ENCODE measurements at regions not wholly inside any gene's neighbourhood (a gene's known extent, or its start where the extent isn't known, plus 50 kb on each side); places are given as distances from the start of the nearest gene placed in this dataset.
"Not testable (repeated sequence)": the region's sequence is repeated elsewhere in the genome, so short reads cannot be mapped to it uniquely, and the experiment has no call there.

DNA sequence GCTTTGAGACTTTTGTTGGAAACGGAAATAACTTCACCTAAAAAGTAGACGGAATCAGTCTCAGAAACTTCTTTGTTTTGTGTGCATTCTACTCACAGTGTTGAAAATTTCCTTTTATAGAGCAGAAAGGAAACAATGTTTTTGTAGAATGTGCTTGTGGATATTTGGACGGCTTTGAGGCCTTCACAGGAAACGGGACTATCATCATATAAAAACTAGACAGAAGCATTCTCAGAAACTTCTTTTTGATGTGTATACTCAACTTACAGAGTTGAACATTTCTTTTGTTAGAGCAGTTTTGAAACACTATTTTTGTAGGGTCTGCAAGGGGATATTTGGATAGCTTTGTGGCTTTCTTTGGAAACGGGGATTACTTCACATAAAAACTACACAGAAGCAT, 627.5 kb upstream of the ZNF337 start:
- no peaks in the 10 kb centered on the region for H3K4me1 ChIP-seq (ENCODE audit: insufficient read depth, low read length, poor library complexity, severe bottlenecking)
- ChIA-PET CTCF (ENCODE audit: unreplicated experiment) (no interaction called here), POLR2A (no interaction called here)
- no peak for TF ChIP-seq EZH2phosphoT487 (IDR thresholded peaks at IDR 0.05; ENCODE audit: borderline replicate concordance, low read depth, low read length)
- H3K79me2 ChIP-seq (ENCODE audit: insufficient read depth, low read depth, low read length) = no peaks in the 10 kb centered on the region
- no peak overlapping the region for H2AFZ ChIP-seq (ENCODE audit: low read length)
- H3K9me2 ChIP-seq (ENCODE audit: insufficient read depth, low read length) = no peaks in the 10 kb centered on the region
- no peaks in the 10 kb centered on the region for H4K20me1 ChIP-seq (ENCODE audit: insufficient read depth, low read length)
- intact Hi-C loops (cut with micrococcal nuclease; ENCODE audit: unreplicated experiment) = no loop called here
- H3K4me2 ChIP-seq (ENCODE audit: low read length) = no peak overlapping the region
- DNase-seq (ENCODE audit: low spot score) = no peak
- BruUV-seq (replicated peaks) = no TSS peak
- H3K27ac ChIP-seq (ENCODE audit: low read depth, low read length, poor library complexity, severe bottlenecking) = no peak overlapping the region
- no peak overlapping the region for H3K4me3 ChIP-seq (ENCODE audit: low read depth, low read length, poor library complexity, severe bottlenecking)
- no peaks in the 10 kb centered on the region for H3K36me3 ChIP-seq (ENCODE audit: insufficient read depth, low read length)
- H3K9me3 ChIP-seq (ENCODE audit: low read length) = no peaks in the 10 kb centered on the region

GRCh38 chr20:26315054-26315453, 618.4 kb upstream of the ZNF337 start:
- CTCF ChIA-PET (ENCODE audit: unreplicated experiment) = no interaction called here
- no TSS peak for BruUV-seq (replicated peaks)
- Histone ChIP-seq H3K9me3 (ENCODE audit: low read length) (no peaks in the 10 kb centered on the region), H3K4me3 (ENCODE audit: low read depth, low read length, poor library complexity, severe bottlenecking) (no peak overlapping the region), H3K27ac (ENCODE audit: low read depth, low read length, poor library complexity, severe bottlenecking) (no peak overlapping the region), H3K4me2 (ENCODE audit: low read length) (no peak overlapping the region), H3K4me1 (ENCODE audit: insufficient read depth, low read length, poor library complexity, severe bottlenecking) (no peaks in the 10 kb centered on the region), H2AFZ (ENCODE audit: low read length) (no peak overlapping the region), H3K79me2 (ENCODE audit: insufficient read depth, low read depth, low read length) (no peaks in the 10 kb centered on the region), H3K9me2 (ENCODE audit: insufficient read depth, low read length) (no peaks in the 10 kb centered on the region), H4K20me1 (ENCODE audit: insufficient read depth, low read length) (no peaks in the 10 kb centered on the region), H3K36me3 (ENCODE audit: insufficient read depth, low read length) (no peaks in the 10 kb centered on the region)
- TF ChIP-seq EZH2phosphoT487 (IDR thresholded peaks at IDR 0.05; ENCODE audit: borderline replicate concordance, low read depth, low read length) = no peak
- TF ChIP-seq, protein P1, sequence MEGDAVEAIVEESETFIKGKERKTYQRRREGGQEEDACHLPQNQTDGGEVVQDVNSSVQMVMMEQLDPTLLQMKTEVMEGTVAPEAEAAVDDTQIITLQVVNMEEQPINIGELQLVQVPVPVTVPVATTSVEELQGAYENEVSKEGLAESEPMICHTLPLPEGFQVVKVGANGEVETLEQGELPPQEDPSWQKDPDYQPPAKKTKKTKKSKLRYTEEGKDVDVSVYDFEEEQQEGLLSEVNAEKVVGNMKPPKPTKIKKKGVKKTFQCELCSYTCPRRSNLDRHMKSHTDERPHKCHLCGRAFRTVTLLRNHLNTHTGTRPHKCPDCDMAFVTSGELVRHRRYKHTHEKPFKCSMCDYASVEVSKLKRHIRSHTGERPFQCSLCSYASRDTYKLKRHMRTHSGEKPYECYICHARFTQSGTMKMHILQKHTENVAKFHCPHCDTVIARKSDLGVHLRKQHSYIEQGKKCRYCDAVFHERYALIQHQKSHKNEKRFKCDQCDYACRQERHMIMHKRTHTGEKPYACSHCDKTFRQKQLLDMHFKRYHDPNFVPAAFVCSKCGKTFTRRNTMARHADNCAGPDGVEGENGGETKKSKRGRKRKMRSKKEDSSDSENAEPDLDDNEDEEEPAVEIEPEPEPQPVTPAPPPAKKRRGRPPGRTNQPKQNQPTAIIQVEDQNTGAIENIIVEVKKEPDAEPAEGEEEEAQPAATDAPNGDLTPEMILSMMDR (conservative IDR thresholded peaks at IDR 0.05; ENCODE audit: low read length) = no peak
- no peak for DNase-seq (ENCODE audit: low spot score)
- POLR2A ChIA-PET = no interaction called here
- intact Hi-C loops (cut with micrococcal nuclease; ENCODE audit: unreplicated experiment) = no loop called here

DNA sequence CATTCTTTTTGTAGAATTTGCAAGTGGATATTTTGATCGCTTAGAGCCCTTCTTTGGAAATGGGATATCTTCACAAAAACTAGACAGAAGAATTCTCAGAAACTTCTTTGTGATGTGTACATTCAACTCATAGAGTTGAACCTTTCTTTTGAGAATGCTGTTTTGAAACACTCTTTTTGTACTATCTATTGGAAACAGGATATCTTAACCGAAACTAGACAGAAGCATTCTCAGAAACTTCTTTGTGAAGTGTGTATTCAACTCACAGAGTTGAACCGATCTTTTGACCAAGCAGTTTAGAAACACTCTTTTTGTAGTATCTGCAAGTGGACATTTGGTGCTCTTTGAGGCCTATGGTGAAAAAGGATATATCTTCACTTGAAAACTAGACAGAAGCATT, 613.1 kb upstream of the ZNF337 start:
- H4K20me1 ChIP-seq (ENCODE audit: insufficient read depth, low read length); intact Hi-C loops (cut with micrococcal nuclease; ENCODE audit: unreplicated experiment); H3K9me2 ChIP-seq (ENCODE audit: insufficient read depth, low read length); H3K27ac ChIP-seq (ENCODE audit: low read depth, low read length, poor library complexity, severe bottlenecking); POLR2A ChIA-PET; H3K4me3 ChIP-seq (ENCODE audit: low read depth, low read length, poor library complexity, severe bottlenecking); H3K4me2 ChIP-seq (ENCODE audit: low read length); H3K9me3 ChIP-seq (ENCODE audit: low read length); H2AFZ ChIP-seq (ENCODE audit: low read length); CTCF ChIA-PET (ENCODE audit: unreplicated experiment); H3K36me3 ChIP-seq (ENCODE audit: insufficient read depth, low read length); DNase-seq (ENCODE audit: low spot score); BruUV-seq (replicated peaks); H3K79me2 ChIP-seq (ENCODE audit: insufficient read depth, low read depth, low read length); H3K4me1 ChIP-seq (ENCODE audit: insufficient read depth, low read length, poor library complexity, severe bottlenecking): not testable (repeated sequence)

- H3K79me2 ChIP-seq (ENCODE audit: insufficient read depth, low read depth, low read length) = no peaks in the 10 kb centered on the region
- CTCF ChIA-PET (ENCODE audit: unreplicated experiment) = no interaction called here
- no peak overlapping the region for H2AFZ ChIP-seq (ENCODE audit: low read length)
- H3K4me3 ChIP-seq (ENCODE audit: low read depth, low read length, poor library complexity, severe bottlenecking) = no peak overlapping the region
- H3K9me2 ChIP-seq (ENCODE audit: insufficient read depth, low read length) = no peaks in the 10 kb centered on the region
- POLR2A ChIA-PET = no interaction called here
- H4K20me1 ChIP-seq (ENCODE audit: insufficient read depth, low read length) = no peaks in the 10 kb centered on the region
- H3K4me1 ChIP-seq (ENCODE audit: insufficient read depth, low read length, poor library complexity, severe bottlenecking) = no peaks in the 10 kb centered on the region
- no peak for DNase-seq (ENCODE audit: low spot score)
- H3K4me2 ChIP-seq (ENCODE audit: low read length) = no peak overlapping the region
- TF ChIP-seq, protein P1 (conservative IDR thresholded peaks at IDR 0.05; ENCODE audit: low read length) = no peak
- no peak for TF ChIP-seq EZH2phosphoT487 (IDR thresholded peaks at IDR 0.05; ENCODE audit: borderline replicate concordance, low read depth, low read length)
- H3K9me3 ChIP-seq (ENCODE audit: low read length) = no peaks in the 10 kb centered on the region
- intact Hi-C loops (cut with micrococcal nuclease; ENCODE audit: unreplicated experiment) = no loop called here
- H3K36me3 ChIP-seq (ENCODE audit: insufficient read depth, low read length) = no peaks in the 10 kb centered on the region
- no TSS peak for BruUV-seq (replicated peaks)
- H3K27ac ChIP-seq (ENCODE audit: low read depth, low read length, poor library complexity, severe bottlenecking) = no peak overlapping the region
Observed at GRCh38 chr20:26308961-26309360, 612.3 kb upstream of the ZNF337 start.
